Effector memory CD8-positive, alpha-beta T cell (primary cell): ENCODE measurements at regions not wholly inside any gene's neighbourhood (a gene's known extent, or its start where the extent isn't known, plus 50 kb on each side); places are given as distances from the start of the nearest gene placed in this dataset.
"Not testable (repeated sequence)": the region's sequence is repeated elsewhere in the genome, so short reads cannot be mapped to it uniquely, and the experiment has no call there.

Experiments used
- ATAC-seq: fragments of 150-1000 bp; cut with Tn5 transposase; replicated peaks from 2 replicates; pipeline ENCODE4 v1.10.0; 2021; ENCODE audit warnings: mild to moderate bottlenecking, moderate library complexity
- DNase-seq, 3 experiments: peaks; one replicate each; pipeline ENCODE4 v3.0.0; 2021
- H3K27ac Mint-ChIP-seq, 2 donors: one replicate each; pipeline ENCODE4 v1.8.0; 2022; ENCODE audit warnings: mild to moderate bottlenecking in 2 of 2, mixed read lengths in 2 of 2, moderate library complexity in 2 of 2
- H3K27me3 Mint-ChIP-seq, 2 donors: one replicate each; pipeline ENCODE4 v1.8.0; 2022; ENCODE audit warnings: mixed read lengths in 2 of 2
- H3K36me3 Mint-ChIP-seq: one replicate; pipeline ENCODE4 v1.8.0; 2022; ENCODE audit warnings: mild to moderate bottlenecking, moderate library complexity, mixed read lengths; ENCODE audit not compliant: insufficient read depth
- H3K4me1 Mint-ChIP-seq, 2 donors: one replicate each; pipeline ENCODE4 v1.8.0; 2022; ENCODE audit warnings: low read depth in 2 of 2, mixed read lengths in 2 of 2
- H3K4me3 Mint-ChIP-seq, 2 donors: one replicate each; pipeline ENCODE4 v1.8.0; 2022; ENCODE audit warnings: mild to moderate bottlenecking in 2 of 2, mixed read lengths in 2 of 2, moderate library complexity in 2 of 2
- H3K9me3 Mint-ChIP-seq, 2 donors: one replicate each; pipeline ENCODE4 v1.8.0; 2022; ENCODE audit warnings: mixed read lengths in 2 of 2

- Mint-ChIP-seq H3K4me3 (no peak overlapping the region), H3K36me3 (no peaks in the 10 kb centered on the region), H3K27me3 (no peaks in the 10 kb centered on the region), H3K27ac (no peak overlapping the region), H3K9me3 (peaks cover 12 to 15% of the 10 kb centered on the region in 2 donors), H3K4me1 (no peaks in the 10 kb centered on the region)
- ATAC-seq (no peak), DNase-seq (no peak)
Measured at GRCh38 chr5:25484391-25484790, 839.6 kb upstream of the CDH10 start.

- peaks cover 5 to 7% of the 10 kb centered on the region in 2 donors for H3K9me3 Mint-ChIP-seq
- no peak overlapping the region for H3K27ac Mint-ChIP-seq
- DNase-seq (no peak), ATAC-seq (no peak)
- no peaks in the 10 kb centered on the region for H3K27me3 Mint-ChIP-seq
- no peak overlapping the region for H3K4me3 Mint-ChIP-seq
- H3K36me3 Mint-ChIP-seq = no peaks in the 10 kb centered on the region
- no peaks in the 10 kb centered on the region for H3K4me1 Mint-ChIP-seq
Measured at GRCh38 chr5:25481463-25481862, 836.7 kb upstream of the CDH10 start.

GRCh38 chr5:25459082-25459481 is 814.3 kb upstream of the CDH10 start:
- Mint-ChIP-seq H3K9me3 (peaks cover 6 to 23% of the 10 kb centered on the region in 2 donors), H3K27me3 (no peaks in the 10 kb centered on the region), H3K27ac (no peak overlapping the region), H3K36me3 (no peaks in the 10 kb centered on the region), H3K4me1 (no peaks in the 10 kb centered on the region), H3K4me3 (no peak overlapping the region)
- ATAC-seq = no peak
- DNase-seq = no peak

- Mint-ChIP-seq H3K4me1 (no peaks in the 10 kb centered on the region), H3K9me3 (peaks cover 6 to 23% of the 10 kb centered on the region in 2 donors)
- ATAC-seq = no peak
Measured at GRCh38 chr5:25458628-25459027, 813.9 kb upstream of the CDH10 start.

GRCh38 chr5:25453500-25453899 is 808.7 kb upstream of the CDH10 start:
- ATAC-seq = no peak
- Mint-ChIP-seq H3K9me3 (peaks cover 3 to 16% of the 10 kb centered on the region in 2 donors), H3K36me3 (no peaks in the 10 kb centered on the region), H3K27ac (no peak overlapping the region), H3K4me1 (no peaks in the 10 kb centered on the region), H3K27me3 (no peaks in the 10 kb centered on the region), H3K4me3 (no peak overlapping the region)
- no peak for DNase-seq

More at GRCh38 chr5:25458628-25459027, 813.9 kb upstream of the CDH10 start:
- no peak overlapping the region for H3K4me3 Mint-ChIP-seq
- H3K27me3 Mint-ChIP-seq = no peaks in the 10 kb centered on the region
- no peaks in the 10 kb centered on the region for H3K36me3 Mint-ChIP-seq
- no peak for DNase-seq
- H3K27ac Mint-ChIP-seq = no peak overlapping the region

- ATAC-seq = no peak
Measured at GRCh38 chr5:25451294-25451693, 806.5 kb upstream of the CDH10 start.

GRCh38 chr5:25448646-25449045 is 803.9 kb upstream of the CDH10 start:
- Mint-ChIP-seq H3K27me3 (no peaks in the 10 kb centered on the region), H3K4me3 (no peak overlapping the region), H3K9me3 (peaks cover 0 to 5% of the 10 kb centered on the region in 2 donors), H3K27ac (no peak overlapping the region), H3K36me3 (no peaks in the 10 kb centered on the region), H3K4me1 (no peaks in the 10 kb centered on the region)
- no peak for DNase-seq
- no peak for ATAC-seq

More at GRCh38 chr5:25451294-25451693, 806.5 kb upstream of the CDH10 start:
- H3K4me3 Mint-ChIP-seq = no peak overlapping the region
- H3K9me3 Mint-ChIP-seq = peaks cover 3 to 10% of the 10 kb centered on the region in 2 donors
- no peak for DNase-seq
- no peak overlapping the region for H3K27ac Mint-ChIP-seq
- no peaks in the 10 kb centered on the region for H3K27me3 Mint-ChIP-seq
- H3K36me3 Mint-ChIP-seq = no peaks in the 10 kb centered on the region
- H3K4me1 Mint-ChIP-seq = no peaks in the 10 kb centered on the region

- H3K27ac Mint-ChIP-seq = no peak overlapping the region
- no peaks in the 10 kb centered on the region for H3K4me1 Mint-ChIP-seq
- no peak for ATAC-seq
Measured at GRCh38 chr5:25448190-25448621, 803.4 kb upstream of the CDH10 start.

GRCh38 chr5:25446061-25446420 is 801.3 kb upstream of the CDH10 start:
- H3K4me3 Mint-ChIP-seq, H3K36me3 Mint-ChIP-seq, H3K27ac Mint-ChIP-seq, DNase-seq, ATAC-seq, H3K27me3 Mint-ChIP-seq, H3K9me3 Mint-ChIP-seq, H3K4me1 Mint-ChIP-seq: not testable (repeated sequence)

More at GRCh38 chr5:25448190-25448621, 803.4 kb upstream of the CDH10 start:
- Mint-ChIP-seq H3K9me3 (peaks cover 0 to 5% of the 10 kb centered on the region in 2 donors), H3K4me3 (no peak overlapping the region), H3K27me3 (no peaks in the 10 kb centered on the region), H3K36me3 (no peaks in the 10 kb centered on the region)
- DNase-seq = no peak

GRCh38 chr5:25445381-25446060 is 800.7 kb upstream of the CDH10 start:
- not testable (repeated sequence) for H3K27me3 Mint-ChIP-seq, H3K36me3 Mint-ChIP-seq, H3K9me3 Mint-ChIP-seq, DNase-seq, ATAC-seq, H3K4me3 Mint-ChIP-seq, H3K4me1 Mint-ChIP-seq, H3K27ac Mint-ChIP-seq

GRCh38 chr5:25444697-25445096 is 799.9 kb upstream of the CDH10 start:
- ATAC-seq (no peak), DNase-seq (no peak)
- no peaks in the 10 kb centered on the region for H3K36me3 Mint-ChIP-seq
- H3K9me3 Mint-ChIP-seq = peaks cover 0 to 5% of the 10 kb centered on the region in 2 donors
- H3K27me3 Mint-ChIP-seq = no peaks in the 10 kb centered on the region
- H3K4me3 Mint-ChIP-seq = no peak overlapping the region
- no peak overlapping the region for H3K27ac Mint-ChIP-seq
- H3K4me1 Mint-ChIP-seq = no peaks in the 10 kb centered on the region

- Mint-ChIP-seq H3K27me3 (no peaks in the 10 kb centered on the region), H3K4me3 (no peak overlapping the region), H3K36me3 (no peaks in the 10 kb centered on the region), H3K27ac (no peak overlapping the region), H3K4me1 (no peaks in the 10 kb centered on the region), H3K9me3 (peaks cover 0 to 1% of the 10 kb centered on the region in 2 donors)
- DNase-seq (no peak), ATAC-seq (no peak)
Measured at GRCh38 chr5:25441810-25442209, 797.0 kb upstream of the CDH10 start.

- peaks cover 0 to 10% of the 10 kb centered on the region in 2 donors for H3K9me3 Mint-ChIP-seq
- no peak overlapping the region for H3K4me3 Mint-ChIP-seq
- no peaks in the 10 kb centered on the region for H3K36me3 Mint-ChIP-seq
- no peaks in the 10 kb centered on the region for H3K4me1 Mint-ChIP-seq
- H3K27ac Mint-ChIP-seq = no peak overlapping the region
- DNase-seq (no peak), ATAC-seq (no peak)
- H3K27me3 Mint-ChIP-seq = no peaks in the 10 kb centered on the region
Measured at GRCh38 chr5:25439025-25439424, 794.2 kb upstream of the CDH10 start.

GRCh38 chr5:25438375-25438774 is 793.6 kb upstream of the CDH10 start:
- DNase-seq, H3K36me3 Mint-ChIP-seq, H3K27ac Mint-ChIP-seq, ATAC-seq, H3K4me3 Mint-ChIP-seq, H3K4me1 Mint-ChIP-seq, H3K27me3 Mint-ChIP-seq: not testable (repeated sequence)
- H3K9me3 Mint-ChIP-seq = peaks cover 0 to 10% of the 10 kb centered on the region in 2 donors
